ENCODE measurements at regions not wholly inside any gene's neighbourhood (a gene's known extent, or its start where the extent isn't known, plus 50 kb on each side); places are given as distances from the start of the nearest gene placed in this dataset.

- TF ChIP-seq POLR2A (IDR thresholded peaks at IDR 0.05) (no peak), CTCF (IDR thresholded peaks at IDR 0.05) (no peak)
Observed at GRCh38 chr11:134702827-134703226, 290.8 kb upstream of the B3GAT1 start.

All from heart left ventricle (tissue), 13 donors.